ENCODE measurements at regions not wholly inside any gene's neighbourhood (a gene's known extent, or its start where the extent isn't known, plus 50 kb on each side); places are given as distances from the start of the nearest gene placed in this dataset.

- no peaks in the 10 kb centered on the region for H3K36me3 ChIP-seq
- DNase-seq = no peak
- H3K27me3 ChIP-seq = no peaks in the 10 kb centered on the region
- H3K9me3 ChIP-seq = no peaks in the 10 kb centered on the region
- H3K4me3 ChIP-seq = no peak overlapping the region
Measured at GRCh38 chr14:106845286-106846087, 1319.1 kb downstream of the TMEM121 start.

GRCh38 chr14:106846218-106846617, 1319.8 kb downstream of the TMEM121 start:
- Histone ChIP-seq H3K4me3 (no peak overlapping the region), H3K27me3 (no peaks in the 10 kb centered on the region), H3K36me3 (no peaks in the 10 kb centered on the region), H3K9me3 (no peaks in the 10 kb centered on the region)
- DNase-seq = no peak

GRCh38 chr14:106848330-106849121, 1322.1 kb downstream of the TMEM121 start:
- peak; percentile 33 for DNase-seq
- Histone ChIP-seq H3K36me3 (no peaks in the 10 kb centered on the region), H3K27me3 (no peaks in the 10 kb centered on the region), H3K9me3 (no peaks in the 10 kb centered on the region), H3K4me3 (no peak overlapping the region)

- no peak for DNase-seq
- no peaks in the 10 kb centered on the region for H3K36me3 ChIP-seq
- no peaks in the 10 kb centered on the region for H3K9me3 ChIP-seq
- no peak overlapping the region for H3K4me3 ChIP-seq
- no peaks in the 10 kb centered on the region for H3K27me3 ChIP-seq
Measured at GRCh38 chr14:106850913-106851825, 1324.8 kb downstream of the TMEM121 start.

- DNase-seq = peak; percentile 43
- Histone ChIP-seq H3K9me3 (no peaks in the 10 kb centered on the region), H3K27me3 (no peaks in the 10 kb centered on the region), H3K4me3 (no peak overlapping the region), H3K36me3 (no peaks in the 10 kb centered on the region)
Measured at GRCh38 chr14:106872611-106873446, 1346.4 kb downstream of the TMEM121 start.

- Histone ChIP-seq H3K36me3 (no peaks in the 10 kb centered on the region), H3K9me3 (no peaks in the 10 kb centered on the region), H3K27me3 (no peaks in the 10 kb centered on the region), H3K4me3 (no peak overlapping the region)
- no peak for DNase-seq
Measured at GRCh38 chr14:106874350-106874749, 1348.0 kb downstream of the TMEM121 start.

- Histone ChIP-seq H3K27me3 (no peaks in the 10 kb centered on the region), H3K4me3 (no peak overlapping the region), H3K9me3 (no peaks in the 10 kb centered on the region), H3K36me3 (no peaks in the 10 kb centered on the region)
- DNase-seq = no peak
Measured at GRCh38 chr14:106875503-106875902, 1349.1 kb downstream of the TMEM121 start.

GRCh38 chr14:106876711-106877110, 1350.3 kb downstream of the TMEM121 start:
- Histone ChIP-seq H3K4me3 (no peak overlapping the region), H3K27me3 (no peaks in the 10 kb centered on the region), H3K36me3 (no peaks in the 10 kb centered on the region), H3K9me3 (no peaks in the 10 kb centered on the region)
- no peak for DNase-seq

GRCh38 chr14:106877517-106877916, 1351.1 kb downstream of the TMEM121 start:
- Histone ChIP-seq H3K9me3 (no peaks in the 10 kb centered on the region), H3K27me3 (no peaks in the 10 kb centered on the region), H3K36me3 (no peaks in the 10 kb centered on the region), H3K4me3 (no peak overlapping the region)
- no peak for DNase-seq

GRCh38 chr14:106879241-106879640, 1352.9 kb downstream of the TMEM121 start:
- Histone ChIP-seq H3K9me3 (peaks cover 2% of the 10 kb centered on the region; the same call in 1 of the 2 replicates), H3K36me3 (no peaks in the 10 kb centered on the region)
- DNase-seq = no peak

GRCh38 chr14:106883218-106883692, 1356.9 kb downstream of the TMEM121 start:
- peak; percentile 40 for DNase-seq
- Histone ChIP-seq H3K27me3 (no peaks in the 10 kb centered on the region), H3K9me3 (peaks cover 2% of the 10 kb centered on the region; the same call in 1 of the 2 replicates), H3K4me3 (no peak overlapping the region), H3K36me3 (no peaks in the 10 kb centered on the region)

More at GRCh38 chr14:106879241-106879640, 1352.9 kb downstream of the TMEM121 start:
- H3K27me3 ChIP-seq = no peaks in the 10 kb centered on the region
- H3K4me3 ChIP-seq = no peak overlapping the region
